ENCODE measurements at regions not wholly inside any gene's neighbourhood (a gene's known extent, or its start where the extent isn't known, plus 50 kb on each side); places are given as distances from the start of the nearest gene placed in this dataset.

DNA sequence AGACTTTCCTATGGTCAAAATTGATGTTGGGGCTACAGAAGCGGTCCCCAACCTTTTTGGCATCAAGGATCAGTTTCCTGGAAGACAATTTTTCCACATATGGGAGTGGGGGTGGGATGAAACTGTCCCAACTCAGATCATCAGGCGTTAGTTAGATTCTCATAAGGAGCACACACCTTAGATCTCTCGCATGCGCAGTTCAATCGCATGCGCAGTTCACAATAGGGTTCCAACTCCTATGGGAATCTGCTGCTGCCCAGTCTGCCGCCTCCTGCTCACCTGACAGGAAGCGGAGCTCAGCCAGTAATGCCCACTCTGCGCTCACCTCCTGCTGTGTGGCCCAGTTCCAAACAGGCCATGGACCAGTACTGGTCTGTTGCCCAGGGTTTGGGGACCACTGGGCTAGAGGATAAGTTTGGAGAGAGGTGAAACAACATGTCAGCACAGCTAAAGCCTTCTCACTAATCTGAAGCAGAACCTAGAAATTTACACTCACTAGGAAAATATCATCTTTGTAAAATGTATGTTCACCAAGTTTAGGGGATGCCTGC is 410.8 kb upstream of the ZNF804A start:
- TF ChIP-seq EP300 (IDR thresholded peaks at IDR 0.05) = no peak
- no peak for TF ChIP-seq POLR2A (IDR thresholded peaks at IDR 0.05)
- TF ChIP-seq, protein P1, sequence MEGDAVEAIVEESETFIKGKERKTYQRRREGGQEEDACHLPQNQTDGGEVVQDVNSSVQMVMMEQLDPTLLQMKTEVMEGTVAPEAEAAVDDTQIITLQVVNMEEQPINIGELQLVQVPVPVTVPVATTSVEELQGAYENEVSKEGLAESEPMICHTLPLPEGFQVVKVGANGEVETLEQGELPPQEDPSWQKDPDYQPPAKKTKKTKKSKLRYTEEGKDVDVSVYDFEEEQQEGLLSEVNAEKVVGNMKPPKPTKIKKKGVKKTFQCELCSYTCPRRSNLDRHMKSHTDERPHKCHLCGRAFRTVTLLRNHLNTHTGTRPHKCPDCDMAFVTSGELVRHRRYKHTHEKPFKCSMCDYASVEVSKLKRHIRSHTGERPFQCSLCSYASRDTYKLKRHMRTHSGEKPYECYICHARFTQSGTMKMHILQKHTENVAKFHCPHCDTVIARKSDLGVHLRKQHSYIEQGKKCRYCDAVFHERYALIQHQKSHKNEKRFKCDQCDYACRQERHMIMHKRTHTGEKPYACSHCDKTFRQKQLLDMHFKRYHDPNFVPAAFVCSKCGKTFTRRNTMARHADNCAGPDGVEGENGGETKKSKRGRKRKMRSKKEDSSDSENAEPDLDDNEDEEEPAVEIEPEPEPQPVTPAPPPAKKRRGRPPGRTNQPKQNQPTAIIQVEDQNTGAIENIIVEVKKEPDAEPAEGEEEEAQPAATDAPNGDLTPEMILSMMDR (IDR thresholded peaks at IDR 0.05) = no peak

All from suprapubic skin (tissue), 3 donors.